ENCODE measurements at regions not wholly inside any gene's neighbourhood (a gene's known extent, or its start where the extent isn't known, plus 50 kb on each side); places are given as distances from the start of the nearest gene placed in this dataset.
"Not testable (repeated sequence)": the region's sequence is repeated elsewhere in the genome, so short reads cannot be mapped to it uniquely, and the experiment has no call there.

DNA sequence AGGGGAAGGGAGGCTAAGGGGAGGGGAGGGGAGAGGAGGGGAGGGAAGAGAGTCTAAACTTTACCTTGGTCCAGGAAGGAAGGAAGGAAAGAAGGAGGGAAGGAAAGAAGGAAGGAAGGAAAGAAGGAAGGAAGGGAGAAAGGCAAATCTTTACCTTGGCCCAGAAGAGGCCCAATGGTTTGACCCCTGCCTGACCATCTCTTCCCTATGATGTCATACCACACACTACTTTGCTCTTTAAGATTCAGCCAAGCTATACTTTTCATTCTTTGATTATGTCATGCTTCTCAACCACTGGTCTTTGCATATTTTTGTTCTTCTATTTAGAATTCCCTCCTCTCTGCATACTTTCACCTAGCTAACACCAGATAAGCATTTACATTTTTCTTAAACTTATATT lies 1077.5 kb downstream of the PCDH9 start:
- no peak for DNase-seq

DNA sequence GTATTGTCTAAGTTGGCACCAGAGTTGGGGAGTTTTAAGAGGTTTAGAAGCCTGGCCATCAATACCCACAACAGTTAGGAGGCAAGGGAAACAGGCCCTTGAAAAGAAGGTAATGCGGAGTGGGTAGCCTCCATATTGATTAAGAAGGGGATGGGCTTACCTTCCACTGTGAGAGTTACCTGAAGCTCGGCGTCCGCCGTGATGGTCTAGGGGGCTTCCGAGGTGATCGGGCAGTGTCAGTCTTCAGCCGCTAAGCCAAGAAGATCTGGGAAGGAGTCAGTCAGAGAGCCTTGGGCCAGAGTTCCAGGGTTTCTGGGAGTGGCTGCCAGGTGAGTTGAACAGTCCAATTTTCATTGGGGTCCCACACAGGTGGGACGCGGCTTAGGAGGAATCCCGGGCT lies 1085.8 kb downstream of the PCDH9 start:
- not testable (repeated sequence) for DNase-seq

DNA sequence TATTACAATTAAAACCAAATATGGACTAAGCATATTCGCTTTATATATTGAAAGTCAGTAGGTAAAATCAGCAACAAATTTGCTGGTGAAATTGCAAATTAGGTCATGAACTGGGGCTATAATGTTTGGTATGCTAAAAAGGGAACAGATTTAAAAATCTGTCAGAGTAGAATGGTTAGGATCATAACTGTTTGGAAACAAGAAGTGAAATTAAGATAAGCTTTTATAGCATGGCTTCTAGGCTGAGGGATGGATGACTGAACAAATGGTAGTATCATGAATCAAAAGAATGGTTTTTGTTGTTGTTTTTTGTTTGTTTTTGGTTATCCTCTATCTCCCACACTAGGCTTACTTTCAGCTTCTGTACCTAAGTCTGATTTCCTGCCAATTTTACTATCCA lies 1090.4 kb downstream of the PCDH9 start:
- DNase-seq, result no peak

DNA sequence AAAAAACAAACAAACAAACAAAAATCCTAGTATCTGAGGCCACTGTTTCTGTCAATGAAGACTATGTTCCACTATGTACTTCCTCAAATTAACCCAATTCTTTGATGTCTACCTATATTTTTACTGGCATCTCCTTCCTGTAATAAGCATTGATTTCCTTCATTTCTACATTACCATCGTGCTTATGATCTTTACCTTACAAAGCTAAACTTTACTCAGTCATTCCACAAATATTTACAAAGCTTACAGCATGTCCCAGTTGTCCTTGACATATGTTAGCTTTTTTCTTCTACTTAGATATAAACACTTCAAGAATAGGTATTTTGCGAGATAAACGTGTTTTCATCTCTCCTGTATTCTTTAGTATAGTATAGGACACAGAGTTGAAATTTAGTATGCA lies 1090.9 kb downstream of the PCDH9 start:
- DNase-seq, result no peak

DNA sequence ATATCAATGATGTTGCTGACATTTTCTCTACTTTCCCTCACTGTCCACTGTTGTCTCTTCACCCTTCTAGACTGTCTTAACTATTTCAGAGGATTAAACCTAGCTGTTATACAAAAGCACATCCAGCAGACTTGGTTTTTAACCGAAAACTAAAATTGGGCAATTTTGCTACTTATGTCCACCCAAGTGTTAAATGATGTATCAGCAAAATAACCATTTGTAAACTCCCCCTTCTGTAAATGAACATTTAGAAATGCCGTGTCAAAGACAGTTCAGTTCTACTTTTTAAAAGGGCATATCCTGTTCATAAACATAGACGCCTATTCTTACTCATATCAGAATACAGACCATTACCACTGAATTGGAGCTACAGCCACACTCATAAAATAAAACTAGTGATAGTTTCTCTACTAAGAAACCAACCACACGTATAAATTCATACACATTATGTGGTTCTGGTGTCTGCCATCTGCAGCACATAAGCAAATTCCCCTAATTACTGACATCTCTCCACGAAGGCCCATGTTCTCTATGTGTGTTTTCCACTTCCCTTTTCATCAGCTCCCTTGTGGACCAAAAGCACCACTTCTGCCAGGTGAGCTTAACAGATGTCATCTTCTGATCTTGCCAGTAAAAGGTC lies 1091.8 kb downstream of the PCDH9 start:
- DNase-seq, result no peak

GRCh38 chr13:66137384-66137783 lies 1092.8 kb downstream of the PCDH9 start:
- DNase-seq, result no peak

- DNase-seq, result no peak
Observed at GRCh38 chr13:66128692-66129269, 1101.4 kb downstream of the PCDH9 start.

DNA sequence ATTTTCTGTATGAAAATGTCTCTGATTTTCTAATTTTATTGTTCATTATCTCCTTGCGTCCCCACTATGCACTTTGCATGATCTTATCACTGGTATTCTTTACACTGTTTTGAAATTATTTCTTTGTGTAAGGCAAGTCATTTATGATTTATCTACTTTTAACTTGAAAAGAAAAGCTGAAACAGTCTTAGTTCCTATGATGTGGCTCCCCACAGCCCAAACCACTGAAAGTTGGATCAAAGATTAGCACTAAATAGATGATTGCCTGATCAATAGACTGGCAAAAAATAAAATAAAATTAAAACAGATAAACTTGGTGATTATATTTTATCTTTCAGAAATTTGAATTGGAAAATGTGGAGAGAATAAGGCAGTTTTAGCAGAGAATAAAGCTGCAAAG lies 1101.9 kb downstream of the PCDH9 start:
- DNase-seq, result no peak

DNA sequence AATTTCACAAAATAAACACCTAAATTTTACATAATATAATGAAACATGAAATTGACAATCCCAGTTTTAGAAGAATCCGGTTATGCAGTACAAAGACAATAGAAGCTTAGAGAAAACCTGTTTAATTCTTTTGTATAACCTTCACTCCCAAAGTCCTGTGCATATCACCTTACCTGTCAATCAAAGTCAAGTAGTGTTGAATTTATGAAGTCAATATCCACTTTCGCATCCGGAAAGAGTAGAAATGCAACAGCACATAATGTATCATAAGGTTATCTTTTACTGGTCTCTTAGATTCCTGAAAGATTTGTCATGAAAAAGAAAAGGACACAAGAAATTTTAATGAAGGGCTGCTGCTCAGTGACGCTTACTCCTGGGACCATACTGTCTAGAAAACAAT lies 1112.6 kb downstream of the PCDH9 start:
- no peak for DNase-seq

DNA sequence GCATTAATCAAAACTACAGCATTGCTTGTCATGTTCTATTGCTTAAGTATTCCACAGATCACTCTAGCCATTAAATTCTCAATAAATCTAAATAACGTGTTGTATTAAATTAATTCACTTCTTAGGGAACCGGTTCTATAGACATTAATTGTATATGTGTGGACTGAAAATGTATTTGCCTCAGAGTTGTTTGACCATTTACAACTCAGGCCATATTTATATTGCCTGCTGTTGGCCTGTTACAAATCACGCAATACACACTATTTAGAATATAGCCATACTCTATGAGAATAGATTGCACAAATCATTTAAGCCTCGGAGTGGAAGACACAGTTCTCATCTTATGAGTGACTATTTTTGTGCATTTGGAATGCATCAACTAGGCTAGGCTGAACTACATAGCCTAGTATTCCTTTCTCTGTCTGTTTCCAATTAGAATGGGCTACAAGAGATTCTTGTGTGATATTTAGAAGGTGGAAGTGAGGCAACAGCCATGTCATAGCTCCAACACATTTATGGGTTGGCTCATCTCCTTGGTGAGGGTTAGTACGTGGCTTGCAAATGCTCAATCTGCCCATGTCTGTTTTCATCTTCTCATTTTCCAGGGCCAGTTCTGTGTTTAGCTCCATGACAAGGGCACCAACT lies 1116.1 kb downstream of the PCDH9 start:
- DNase-seq, result no peak

DNA sequence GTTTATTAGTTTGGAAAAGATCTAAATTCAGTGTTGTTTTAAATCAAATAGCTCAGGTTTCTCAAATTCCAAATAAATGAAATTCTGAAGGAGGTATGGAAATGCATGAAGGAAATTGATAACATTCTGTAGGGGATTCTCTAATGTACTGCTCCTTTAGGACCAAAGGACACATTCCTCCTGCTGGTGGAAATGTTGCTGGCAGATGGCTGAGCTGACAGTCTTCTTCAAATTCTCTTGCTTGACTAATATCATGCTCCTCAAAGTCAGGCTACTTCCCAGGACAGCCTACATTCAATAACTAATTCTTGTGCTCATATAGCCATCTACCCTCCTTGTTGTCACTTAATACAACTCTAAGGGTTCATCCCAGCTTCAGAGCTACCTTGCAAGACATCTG lies 1118.5 kb downstream of the PCDH9 start:
- no peak for DNase-seq

DNA sequence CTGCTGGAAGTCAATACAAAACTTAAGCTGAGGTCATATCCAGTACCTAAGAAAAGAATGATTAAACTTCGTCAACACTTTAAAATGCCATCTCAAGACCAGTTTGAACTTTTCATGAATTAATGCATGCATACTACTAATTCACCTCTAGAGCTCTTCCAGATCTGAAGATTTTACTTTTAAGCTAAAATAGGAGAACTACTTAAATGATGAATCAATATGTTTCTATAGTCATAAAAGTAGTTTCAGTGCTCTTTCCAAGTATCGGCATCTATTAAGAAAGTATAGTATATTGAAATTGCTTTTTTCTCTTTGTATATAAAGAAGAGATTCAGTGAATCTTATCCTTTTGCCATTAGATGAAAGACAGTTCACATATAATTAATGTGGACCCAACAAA lies 1123.9 kb downstream of the PCDH9 start:
- DNase-seq, result no peak

DNA sequence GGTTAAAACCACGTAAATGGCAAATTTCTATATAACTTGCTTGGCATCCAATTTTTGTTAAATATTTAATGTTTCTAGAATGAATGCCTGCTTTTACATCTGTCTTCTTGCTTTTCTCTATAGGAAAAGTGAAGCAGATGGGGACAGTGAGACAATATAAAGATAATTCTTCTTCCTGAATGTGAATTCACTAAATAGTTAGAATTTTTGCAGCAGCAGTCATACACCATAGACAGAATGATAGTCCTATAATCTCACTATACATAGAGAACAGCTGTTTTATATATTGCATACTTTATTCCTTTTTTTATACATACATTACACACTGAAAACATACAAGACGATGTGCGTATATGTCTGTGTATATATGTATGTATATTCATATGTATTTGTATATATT lies 1127.3 kb downstream of the PCDH9 start:
- DNase-seq, result no peak

DNA sequence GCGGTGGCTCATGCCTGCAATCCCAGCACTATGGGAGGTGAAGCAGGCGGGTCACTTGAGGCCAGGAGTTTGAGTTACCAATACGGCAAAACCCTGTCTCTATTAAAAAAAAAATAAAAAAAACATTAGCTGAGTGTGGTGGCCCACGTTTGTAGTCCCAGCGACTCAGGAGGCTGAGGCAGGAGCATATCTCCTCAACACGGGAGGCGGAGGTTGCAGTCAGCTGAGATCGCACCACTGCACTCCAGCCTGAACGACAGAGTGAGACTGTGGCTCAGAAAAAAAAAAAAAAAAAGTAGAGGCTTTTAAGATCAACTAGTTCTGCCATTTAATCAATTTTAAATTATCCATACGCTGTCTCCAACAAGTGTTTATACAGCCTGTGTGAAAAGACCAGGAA lies 1130.3 kb downstream of the PCDH9 start:
- no peak for DNase-seq

GRCh38 chr13:66098931-66099628 lies 1131.1 kb downstream of the PCDH9 start:
- DNase-seq, result no peak

DNA sequence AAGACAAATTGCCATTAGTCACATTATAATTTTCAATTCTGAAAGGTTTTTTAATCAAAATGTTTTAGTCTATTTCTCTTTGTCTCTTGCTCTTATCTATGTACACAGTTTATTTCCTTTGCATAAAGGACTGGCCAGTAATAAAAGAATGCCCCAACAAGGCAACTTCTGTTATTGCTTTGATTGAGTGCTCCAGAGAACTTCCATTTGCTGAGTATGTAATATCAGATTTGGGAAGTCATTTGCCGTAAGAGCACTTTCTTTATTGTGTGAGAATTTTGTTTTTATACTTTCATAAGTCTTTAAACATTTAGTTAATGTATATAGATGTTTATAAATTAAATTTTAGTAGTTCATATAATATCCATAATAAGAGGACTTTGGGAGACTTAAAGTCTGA lies 1140.4 kb downstream of the PCDH9 start:
- no peak for DNase-seq

DNA sequence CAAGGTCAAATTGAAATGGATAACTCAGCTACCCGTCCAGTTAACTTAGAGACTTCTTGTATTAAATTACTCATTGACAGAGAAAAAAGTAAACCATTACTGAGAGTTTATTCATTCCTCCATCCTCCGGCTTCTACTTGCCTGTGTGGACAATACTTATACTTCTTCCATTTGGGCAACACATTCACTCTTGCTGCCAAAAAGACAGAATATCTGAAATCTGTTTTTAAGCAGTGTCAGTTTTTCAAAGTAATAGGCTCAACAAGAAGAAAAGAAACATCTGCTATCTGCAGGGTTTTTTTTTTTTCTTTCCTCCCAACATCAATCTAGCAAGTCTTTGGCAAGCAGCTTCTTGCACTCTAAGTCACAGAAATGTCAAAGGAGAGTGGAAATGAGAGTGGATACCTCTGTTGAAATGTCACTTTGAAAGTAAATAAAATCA lies 1142.8 kb downstream of the PCDH9 start:
- no peak for DNase-seq

GRCh38 chr13:66077132-66077689 lies 1152.9 kb downstream of the PCDH9 start:
- no peak for DNase-seq

GRCh38 chr13:66076417-66076816 lies 1153.7 kb downstream of the PCDH9 start:
- no peak for DNase-seq

DNA sequence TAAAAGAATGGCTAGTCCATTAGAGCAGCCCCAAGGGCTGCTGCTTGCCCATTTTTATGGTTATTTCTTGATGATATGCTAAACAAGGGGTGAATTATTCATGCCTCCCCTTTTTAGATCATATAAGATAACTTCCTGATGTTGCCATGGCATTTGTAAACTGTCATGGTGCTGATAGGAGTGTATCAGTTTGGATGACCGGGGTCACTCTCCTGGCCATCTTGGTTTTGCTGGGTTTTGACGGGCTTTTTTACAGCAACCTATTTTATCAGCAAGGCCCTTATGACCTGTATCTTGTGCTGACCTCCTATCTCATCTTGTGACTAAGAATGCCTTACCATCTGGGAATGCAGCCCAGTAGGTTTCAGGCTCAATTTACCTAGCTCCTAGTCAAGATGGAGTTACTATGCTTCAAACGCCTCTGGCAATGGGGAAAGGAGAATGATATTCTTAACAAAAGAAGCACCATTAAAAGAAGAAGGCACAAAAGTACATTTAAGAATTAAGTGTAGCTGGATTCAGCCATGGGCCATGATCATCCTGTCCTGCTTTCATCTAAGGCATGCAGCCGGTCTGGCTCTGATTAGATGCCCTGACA lies 1156.0 kb downstream of the PCDH9 start:
- DNase-seq, result no peak

DNA sequence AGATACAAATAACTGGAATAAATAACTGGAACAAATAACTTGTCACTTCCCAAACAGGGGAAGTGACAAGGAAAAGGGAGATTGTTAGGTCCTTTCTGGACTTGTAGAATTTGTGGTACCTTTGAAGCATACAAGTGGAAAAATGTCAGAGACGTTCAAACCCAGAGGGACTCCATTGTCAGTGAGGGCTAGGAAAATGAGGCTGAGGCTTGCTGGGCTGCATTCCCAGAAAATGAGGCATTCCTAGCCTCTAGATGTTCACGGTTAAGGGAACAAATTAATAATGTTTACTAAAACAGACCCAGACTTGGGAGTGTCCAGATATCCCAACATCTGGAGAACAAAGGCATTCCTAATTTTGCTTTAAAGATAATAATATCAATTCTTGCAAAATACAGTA lies 1158.0 kb downstream of the PCDH9 start:
- DNase-seq, result not testable (repeated sequence)

- no peak for DNase-seq
Observed at GRCh38 chr13:66071608-66072007, 1158.5 kb downstream of the PCDH9 start.

DNA sequence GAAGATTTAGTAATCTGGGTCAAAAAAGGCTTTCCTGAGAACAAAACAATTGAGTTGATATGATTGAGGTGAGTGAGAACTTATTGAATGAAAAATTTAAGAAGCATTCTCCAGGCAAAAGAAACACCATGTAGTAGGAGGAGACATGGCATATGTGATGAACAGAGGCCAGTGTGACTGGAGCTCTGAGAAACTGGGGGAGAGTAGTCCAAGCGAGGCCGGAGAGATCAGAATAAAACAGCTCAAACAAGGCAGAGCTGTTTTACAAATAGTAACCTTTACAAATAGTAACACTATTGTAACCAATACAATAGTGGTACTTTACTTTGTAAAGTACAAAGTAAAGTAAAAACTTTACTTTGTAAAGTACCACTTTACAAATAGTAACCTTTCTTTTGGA lies 1159.1 kb downstream of the PCDH9 start:
- DNase-seq, result no peak
